ENCODE measurements at regions not wholly inside any gene's neighbourhood (a gene's known extent, or its start where the extent isn't known, plus 50 kb on each side); places are given as distances from the start of the nearest gene placed in this dataset.

DNA sequence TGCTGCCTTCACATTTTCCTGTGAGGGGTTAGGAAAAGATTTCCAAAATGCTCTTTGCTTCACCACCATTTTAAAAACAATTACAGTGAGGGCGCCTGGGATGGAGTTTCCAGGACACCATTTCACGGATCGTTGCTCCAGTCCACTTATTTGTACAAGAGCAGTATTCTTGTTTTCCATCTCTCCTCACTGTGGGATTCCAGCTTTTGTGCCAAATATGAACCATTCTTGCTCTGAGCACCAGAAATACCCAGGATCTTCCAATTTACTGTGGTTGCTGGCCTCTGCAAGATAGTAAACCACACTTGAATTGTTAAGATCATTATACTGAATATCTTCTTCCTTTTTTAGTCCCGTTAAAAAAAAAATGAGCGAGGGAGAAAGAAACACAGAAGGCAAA lies 899.5 kb downstream of the TLE1 start:
- Mint-ChIP-seq H3K4me1 (ENCODE audit: low read depth) (no peaks in the 10 kb centered on the region), H3K36me3 (ENCODE audit: insufficient read depth) (no peaks in the 10 kb centered on the region), H3K4me3 (ENCODE audit: low read depth) (no peak overlapping the region), H3K9me3 (ENCODE audit: low read depth) (peaks cover 4% of the 10 kb centered on the region), H3K27ac (no peak overlapping the region), H3K27me3 (no peaks in the 10 kb centered on the region)
- DNase-seq (ENCODE audit: low spot score, unreplicated experiment), result no peak
- TF ChIP-seq CTCF (IDR thresholded peaks at IDR 0.05; ENCODE audit: unreplicated experiment), result no peak

DNA sequence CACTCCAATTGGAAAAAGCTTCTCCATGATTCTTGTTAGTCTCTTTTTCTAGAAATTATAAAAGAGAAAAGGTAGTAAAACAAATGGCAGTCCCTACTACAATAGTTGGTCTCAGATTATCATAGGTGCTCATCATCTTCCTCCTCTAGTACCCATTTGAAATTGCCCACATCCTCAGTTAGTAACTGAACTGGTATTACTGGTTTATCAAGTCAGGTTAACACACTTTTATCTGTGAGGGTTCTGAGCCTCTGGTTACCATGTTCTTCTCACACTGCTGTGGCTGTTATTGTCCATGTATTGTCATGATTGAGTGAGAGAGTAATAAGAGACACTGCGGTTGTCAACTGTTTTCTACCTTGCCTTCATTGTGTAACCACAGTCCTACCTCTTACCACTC lies 901.7 kb downstream of the TLE1 start:
- no peaks in the 10 kb centered on the region for H3K36me3 Mint-ChIP-seq (ENCODE audit: insufficient read depth)
- DNase-seq (ENCODE audit: low spot score, unreplicated experiment), result no peak
- H3K27me3 Mint-ChIP-seq, result no peaks in the 10 kb centered on the region
- H3K4me3 Mint-ChIP-seq (ENCODE audit: low read depth), result no peak overlapping the region
- TF ChIP-seq CTCF (IDR thresholded peaks at IDR 0.05; ENCODE audit: unreplicated experiment), result no peak
- no peak overlapping the region for H3K27ac Mint-ChIP-seq
- H3K9me3 Mint-ChIP-seq (ENCODE audit: low read depth), result peaks cover 4% of the 10 kb centered on the region
- no peaks in the 10 kb centered on the region for H3K4me1 Mint-ChIP-seq (ENCODE audit: low read depth)

- no peak overlapping the region for H3K27ac Mint-ChIP-seq
These were observed 904.7 kb downstream of the TLE1 start for GRCh38 chr9:80784647-80785046.

GRCh38 chr9:80775971-80776370 lies 913.4 kb downstream of the TLE1 start:
- TF ChIP-seq CTCF (IDR thresholded peaks at IDR 0.05; ENCODE audit: unreplicated experiment), result no peak
- no peak overlapping the region for H3K4me3 Mint-ChIP-seq (ENCODE audit: low read depth)
- no peak for DNase-seq (ENCODE audit: low spot score, unreplicated experiment)

More at GRCh38 chr9:80784647-80785046, 904.7 kb downstream of the TLE1 start:
- H3K4me3 Mint-ChIP-seq (ENCODE audit: low read depth), result no peak overlapping the region
- peaks cover 4% of the 10 kb centered on the region for H3K9me3 Mint-ChIP-seq (ENCODE audit: low read depth)
- DNase-seq (ENCODE audit: low spot score, unreplicated experiment), result no peak
- no peaks in the 10 kb centered on the region for H3K36me3 Mint-ChIP-seq (ENCODE audit: insufficient read depth)
- H3K4me1 Mint-ChIP-seq (ENCODE audit: low read depth), result no peaks in the 10 kb centered on the region
- no peak for TF ChIP-seq CTCF (IDR thresholded peaks at IDR 0.05; ENCODE audit: unreplicated experiment)
- H3K27me3 Mint-ChIP-seq, result no peaks in the 10 kb centered on the region

GRCh38 chr9:80775530-80775929 lies 913.8 kb downstream of the TLE1 start:
- H3K27ac Mint-ChIP-seq, result no peak overlapping the region
- no peaks in the 10 kb centered on the region for H3K9me3 Mint-ChIP-seq (ENCODE audit: low read depth)
- TF ChIP-seq CTCF (IDR thresholded peaks at IDR 0.05; ENCODE audit: unreplicated experiment), result no peak
- no peaks in the 10 kb centered on the region for H3K27me3 Mint-ChIP-seq
- H3K4me1 Mint-ChIP-seq (ENCODE audit: low read depth), result no peaks in the 10 kb centered on the region
- H3K36me3 Mint-ChIP-seq (ENCODE audit: insufficient read depth), result no peaks in the 10 kb centered on the region
- no peak overlapping the region for H3K4me3 Mint-ChIP-seq (ENCODE audit: low read depth)
- no peak for DNase-seq (ENCODE audit: low spot score, unreplicated experiment)

More at GRCh38 chr9:80775971-80776370, 913.4 kb downstream of the TLE1 start:
- Mint-ChIP-seq H3K36me3 (ENCODE audit: insufficient read depth) (no peaks in the 10 kb centered on the region), H3K9me3 (ENCODE audit: low read depth) (no peaks in the 10 kb centered on the region), H3K27ac (no peak overlapping the region), H3K4me1 (ENCODE audit: low read depth) (no peaks in the 10 kb centered on the region), H3K27me3 (no peaks in the 10 kb centered on the region)

All from progenitor cell of endocrine pancreas (in vitro differentiated cells).